Nucleus accumbens (tissue), 56 donors: ENCODE measurements at regions not wholly inside any gene's neighbourhood (a gene's known extent, or its start where the extent isn't known, plus 50 kb on each side); places are given as distances from the start of the nearest gene placed in this dataset.
A peak's percentile ranks its signal among the peaks of the same experiment; 100 is the strongest.
"Not testable (repeated sequence)": the region's sequence is repeated elsewhere in the genome, so short reads cannot be mapped to it uniquely, and the experiment has no call there.

Experiments used
- DNase-seq, 56 donors: peaks; one replicate each; lab custom pipeline; 2025; lab: John Stamatoyannopoulos, UW

GRCh38 chr14:28944605-28945004 lies 178.0 kb downstream of the FOXG1 start:
- DNase-seq, result no peak

- no peak for DNase-seq
These were observed 179.7 kb downstream of the FOXG1 start for GRCh38 chr14:28946267-28946666.

DNA sequence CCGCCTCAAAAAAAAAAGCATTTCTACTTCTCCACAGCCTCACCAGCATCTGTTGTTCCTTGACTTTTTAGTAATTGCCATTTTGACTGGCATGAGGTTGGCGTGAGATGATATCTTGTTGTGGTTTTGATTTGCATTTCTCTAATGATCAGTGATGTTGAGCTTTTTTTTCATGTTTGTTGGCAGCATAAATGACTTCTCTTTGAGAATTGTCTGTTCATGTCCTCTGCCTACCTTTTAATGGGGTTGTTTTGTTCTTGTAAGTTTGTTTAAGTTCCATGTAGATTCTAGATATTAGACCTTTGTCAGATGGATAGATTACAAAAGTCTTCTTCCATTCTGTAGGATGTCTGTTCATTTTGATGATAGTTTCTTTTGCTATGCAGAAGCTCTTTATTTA lies 182.9 kb downstream of the FOXG1 start:
- DNase-seq, result no peak

- no peak for DNase-seq
These were observed 185.6 kb downstream of the FOXG1 start for GRCh38 chr14:28952161-28952560.

GRCh38 chr14:28952666-28953065 lies 186.1 kb downstream of the FOXG1 start:
- DNase-seq, result no peak

DNA sequence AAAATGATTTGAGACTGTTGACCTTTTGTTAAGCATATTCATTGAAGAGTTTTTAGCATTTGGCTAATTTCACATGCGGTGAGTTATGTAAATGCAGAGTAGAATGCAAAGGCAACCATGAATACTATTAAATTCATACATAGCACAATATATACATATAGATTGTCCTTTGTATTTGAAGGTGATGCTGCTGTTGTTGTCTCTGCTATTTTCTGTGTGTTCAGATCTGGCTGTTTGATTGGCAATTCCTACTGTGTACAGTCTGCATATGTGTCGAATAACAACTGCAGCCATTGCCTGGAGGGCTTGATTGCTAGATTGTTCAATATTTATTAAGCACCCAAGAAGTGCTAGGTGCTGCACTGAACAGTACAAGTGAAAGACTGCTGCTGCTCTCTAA lies 187.4 kb downstream of the FOXG1 start:
- no peak for DNase-seq

DNA sequence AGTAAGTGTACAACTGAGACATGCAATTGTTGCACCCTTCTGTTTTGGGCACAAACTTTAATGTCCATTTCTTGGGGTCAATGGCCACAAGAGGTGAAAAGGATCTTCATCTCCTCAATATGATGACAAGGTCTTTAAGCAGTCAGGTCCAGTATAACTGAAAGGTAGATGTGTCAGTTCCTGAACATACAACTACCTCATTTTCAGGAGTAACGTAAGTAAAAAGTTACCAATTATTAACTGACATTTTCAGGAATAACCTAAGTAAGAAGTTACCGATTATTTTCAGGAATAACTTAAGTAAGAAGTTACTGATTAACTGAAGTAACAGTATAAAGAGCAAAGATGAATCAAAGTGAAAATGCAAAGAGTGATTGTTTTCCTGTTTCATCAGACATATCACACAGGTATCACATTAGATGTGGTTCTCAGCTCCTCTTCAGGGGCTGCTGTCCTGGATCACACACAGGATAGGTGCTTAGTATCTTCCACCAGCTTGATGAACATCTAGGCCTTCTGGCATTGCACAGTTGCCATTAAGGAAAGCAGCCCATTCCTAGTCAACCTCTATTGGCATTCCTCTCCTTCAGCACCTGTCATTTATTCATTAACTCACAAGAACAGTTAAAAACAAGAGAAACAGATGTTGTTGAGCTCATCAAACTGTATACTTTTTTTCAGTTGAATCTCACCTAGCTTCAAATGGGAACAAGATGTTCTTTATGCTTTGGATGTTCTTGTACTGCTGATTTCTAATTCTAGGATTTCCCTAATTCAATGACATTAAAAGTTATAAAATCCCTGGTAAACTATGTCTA lies 200.0 kb downstream of the FOXG1 start:
- no peak for DNase-seq

- no peak for DNase-seq
These were observed 208.5 kb downstream of the FOXG1 start for GRCh38 chr14:28975084-28975483.

DNA sequence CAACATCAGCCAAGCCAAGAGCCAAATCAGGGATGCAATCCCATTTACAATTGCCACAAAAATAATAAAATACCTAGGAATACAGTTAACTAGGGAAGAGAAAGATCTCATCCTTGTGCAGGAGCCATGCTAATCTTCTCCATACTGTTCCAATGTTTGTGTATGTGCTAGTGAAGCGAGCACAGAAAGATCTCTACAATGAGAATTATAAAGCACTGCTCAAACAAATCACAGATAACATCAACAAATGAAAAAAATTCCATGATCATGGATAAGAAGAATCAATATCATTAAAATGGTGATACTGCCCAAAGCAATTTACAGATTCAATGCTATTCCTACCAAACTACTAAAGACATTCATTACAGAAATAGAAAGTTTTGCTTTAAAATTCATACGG lies 215.6 kb downstream of the FOXG1 start:
- no peak for DNase-seq

DNA sequence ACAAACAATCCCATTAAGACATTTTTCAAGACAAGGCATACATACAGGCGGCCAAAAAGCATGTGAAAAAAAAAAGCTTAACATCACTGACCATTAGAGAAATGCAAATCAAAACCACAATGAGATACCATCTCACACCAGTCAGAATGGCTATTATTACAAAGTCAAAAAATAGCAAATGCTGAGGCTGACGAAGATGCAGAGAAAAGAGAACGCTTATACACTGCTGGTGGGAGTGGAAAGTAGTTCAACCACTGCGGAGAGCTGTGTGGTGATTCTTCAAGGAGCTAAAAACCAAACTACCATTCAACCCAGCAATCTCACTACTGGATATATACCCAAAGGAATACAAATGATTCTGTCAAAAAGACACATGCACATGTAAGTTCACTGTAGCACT lies 216.7 kb downstream of the FOXG1 start:
- no peak for DNase-seq

DNA sequence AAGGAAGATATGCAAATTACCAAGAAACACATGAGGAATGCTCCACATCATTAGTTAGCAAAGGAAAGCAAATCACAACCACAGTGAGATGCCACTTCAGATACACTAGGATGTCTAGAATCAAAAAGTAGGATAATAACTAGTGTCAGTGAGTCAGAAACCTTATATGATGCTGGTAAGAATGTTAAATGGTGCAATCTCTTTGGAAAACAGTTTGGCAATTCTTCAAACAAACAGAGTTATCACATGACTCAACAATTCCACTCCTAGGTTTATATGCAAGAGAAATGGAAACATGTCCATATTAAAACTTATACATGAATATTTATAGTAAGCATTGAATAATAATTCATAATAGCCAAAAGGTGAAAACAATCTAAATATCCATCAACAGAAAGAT lies 220.9 kb downstream of the FOXG1 start:
- no peak for DNase-seq

GRCh38 chr14:28997196-28997595 lies 230.6 kb downstream of the FOXG1 start:
- not testable (repeated sequence) for DNase-seq

DNA sequence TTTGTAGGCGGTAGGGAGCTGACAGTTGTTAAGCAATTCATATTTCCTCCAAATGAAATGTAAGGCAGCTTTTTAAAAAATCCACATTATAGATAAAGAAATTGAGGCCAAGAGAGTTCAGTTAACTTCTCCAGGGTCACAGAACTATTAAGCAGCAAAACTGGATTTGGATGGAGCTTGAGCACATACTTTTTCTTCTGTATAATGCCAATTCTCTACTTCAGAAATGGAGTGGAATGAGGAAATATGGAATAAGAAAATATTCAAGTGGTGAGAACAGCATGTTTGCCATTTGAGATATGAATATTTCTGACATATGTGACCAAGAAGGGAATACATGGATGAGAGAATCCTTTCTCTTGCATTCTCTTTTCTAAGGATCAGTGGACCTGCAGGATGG lies 233.1 kb downstream of the FOXG1 start:
- DNase-seq, result no peak

DNA sequence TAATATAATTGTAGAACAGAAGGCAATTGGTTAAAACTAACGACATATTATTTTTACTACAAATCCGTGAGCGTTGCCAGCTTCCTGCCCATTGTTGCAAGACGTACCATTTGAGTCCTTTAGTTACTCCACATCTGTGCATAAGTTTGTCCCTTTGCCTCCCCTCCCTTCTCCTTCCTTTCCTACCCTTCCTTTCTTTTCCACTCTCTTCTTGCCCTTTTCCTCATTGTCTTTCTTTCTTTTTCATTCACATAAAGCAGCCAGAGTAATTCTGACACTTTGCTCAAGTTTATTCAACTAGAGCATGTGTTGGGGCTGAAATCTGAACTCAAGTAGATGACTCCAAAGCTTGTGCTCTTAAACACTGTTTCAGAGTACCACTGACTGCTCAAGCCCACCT lies 239.1 kb downstream of the FOXG1 start:
- DNase-seq, result no peak

- no peak for DNase-seq
These were observed 241.4 kb downstream of the FOXG1 start for GRCh38 chr14:29007990-29008389.

DNA sequence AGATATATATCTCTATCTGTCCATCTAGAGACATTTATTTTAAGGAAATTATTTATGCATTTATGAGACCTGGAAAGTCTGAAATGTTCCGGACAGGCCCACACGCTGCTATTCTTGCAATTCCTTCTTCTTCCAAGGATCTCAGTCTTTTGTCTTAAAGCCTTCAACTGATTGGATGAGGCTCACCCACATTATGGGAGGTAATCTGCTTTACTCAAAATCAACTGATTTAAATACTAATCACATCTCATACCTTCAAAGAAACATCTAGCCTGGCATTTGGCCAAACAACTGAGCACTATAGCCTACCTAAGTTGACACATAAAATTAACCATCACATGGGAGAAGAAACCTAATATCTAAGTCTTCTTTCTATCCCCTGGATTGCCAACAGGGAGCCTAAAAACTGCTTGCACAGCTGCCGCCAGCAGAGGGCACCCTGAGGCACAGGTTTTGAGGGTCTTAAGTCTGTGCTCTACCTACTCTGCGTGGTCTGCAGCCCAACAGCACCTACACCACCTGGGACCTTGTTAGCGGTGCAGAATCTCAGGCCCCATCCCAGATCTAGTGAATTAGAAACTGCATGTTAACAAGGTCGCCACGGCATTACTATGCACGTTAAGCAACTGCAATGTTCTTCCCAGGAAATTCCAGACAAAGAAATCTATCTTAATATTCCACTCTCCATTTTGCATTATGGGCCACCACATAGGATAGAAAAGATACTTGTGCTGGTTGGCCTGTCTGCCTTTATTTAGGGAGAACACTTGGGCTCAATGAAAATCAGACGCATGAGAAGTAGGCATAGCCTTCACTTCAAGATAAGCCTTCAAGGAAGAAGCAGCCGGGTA lies 249.7 kb downstream of the FOXG1 start:
- DNase-seq, result peak in 2 of 56 donors; percentile 1 to 41

- DNase-seq, result not testable (repeated sequence)
These were observed 256.9 kb downstream of the FOXG1 start for GRCh38 chr14:29023505-29023904.

- DNase-seq, result not testable (repeated sequence)
These were observed 260.9 kb downstream of the FOXG1 start for GRCh38 chr14:29027441-29027840.

- DNase-seq, result not testable (repeated sequence)
These were observed 261.5 kb downstream of the FOXG1 start for GRCh38 chr14:29027941-29028705.

DNA sequence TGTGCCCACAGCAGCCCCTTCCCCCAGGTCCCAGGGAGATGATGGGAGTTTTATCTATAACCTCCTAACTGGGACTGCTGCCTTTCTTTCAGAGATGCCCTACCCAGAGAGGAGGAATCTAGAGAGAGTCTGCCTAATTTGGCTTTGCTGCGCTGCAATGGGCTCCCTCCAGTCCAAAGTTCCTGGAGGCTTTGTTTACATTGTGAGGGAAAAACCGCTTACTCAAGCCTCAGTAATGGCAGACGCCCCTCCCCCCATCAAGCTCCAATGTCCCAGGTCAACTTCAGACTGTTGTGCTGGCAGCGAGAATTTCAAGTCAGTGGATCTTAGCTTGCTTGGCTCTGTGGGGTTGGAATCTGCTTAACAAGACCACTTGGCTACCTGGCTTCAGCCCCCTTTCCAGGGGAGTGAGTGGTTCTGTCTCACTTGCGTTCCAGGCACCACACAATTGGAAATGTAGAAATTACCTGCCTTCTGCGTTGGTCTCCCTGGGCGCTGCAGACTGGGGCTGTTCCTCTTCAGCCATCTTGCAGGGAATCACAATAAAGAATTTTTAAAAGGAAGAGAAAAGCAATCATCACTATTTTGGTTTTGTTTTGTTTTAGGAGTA lies 262.5 kb downstream of the FOXG1 start:
- no peak for DNase-seq

- no peak for DNase-seq
These were observed 263.5 kb downstream of the FOXG1 start for GRCh38 chr14:29030121-29030520.
